ENCODE measurements at regions not wholly inside any gene's neighbourhood (a gene's known extent, or its start where the extent isn't known, plus 50 kb on each side); places are given as distances from the start of the nearest gene placed in this dataset.

DNA sequence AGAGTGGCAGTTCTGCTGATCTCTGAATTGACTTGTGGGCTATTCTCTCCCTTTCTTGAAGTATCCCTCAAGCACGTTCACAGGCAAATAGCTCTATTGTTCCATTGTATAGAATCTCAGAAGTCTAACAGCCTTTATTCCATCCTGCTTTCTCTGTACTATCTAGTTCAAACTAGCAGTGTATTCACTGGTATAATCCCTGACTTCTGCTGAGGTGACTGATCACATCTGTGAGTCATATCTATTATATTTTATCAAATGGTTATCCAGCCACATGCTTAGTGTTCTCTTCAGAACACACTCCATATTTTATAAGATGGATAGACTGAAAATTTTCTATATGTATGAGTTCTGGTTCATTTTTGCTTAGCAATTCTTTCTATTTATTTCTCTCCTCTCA, 866.1 kb downstream of the C12orf50 start:
- H3K4me3 ChIP-seq (ENCODE audit: low read length) = no peak overlapping the region
- no peak for DNase-seq (ENCODE audit: low read depth)
- TF ChIP-seq, protein P1, sequence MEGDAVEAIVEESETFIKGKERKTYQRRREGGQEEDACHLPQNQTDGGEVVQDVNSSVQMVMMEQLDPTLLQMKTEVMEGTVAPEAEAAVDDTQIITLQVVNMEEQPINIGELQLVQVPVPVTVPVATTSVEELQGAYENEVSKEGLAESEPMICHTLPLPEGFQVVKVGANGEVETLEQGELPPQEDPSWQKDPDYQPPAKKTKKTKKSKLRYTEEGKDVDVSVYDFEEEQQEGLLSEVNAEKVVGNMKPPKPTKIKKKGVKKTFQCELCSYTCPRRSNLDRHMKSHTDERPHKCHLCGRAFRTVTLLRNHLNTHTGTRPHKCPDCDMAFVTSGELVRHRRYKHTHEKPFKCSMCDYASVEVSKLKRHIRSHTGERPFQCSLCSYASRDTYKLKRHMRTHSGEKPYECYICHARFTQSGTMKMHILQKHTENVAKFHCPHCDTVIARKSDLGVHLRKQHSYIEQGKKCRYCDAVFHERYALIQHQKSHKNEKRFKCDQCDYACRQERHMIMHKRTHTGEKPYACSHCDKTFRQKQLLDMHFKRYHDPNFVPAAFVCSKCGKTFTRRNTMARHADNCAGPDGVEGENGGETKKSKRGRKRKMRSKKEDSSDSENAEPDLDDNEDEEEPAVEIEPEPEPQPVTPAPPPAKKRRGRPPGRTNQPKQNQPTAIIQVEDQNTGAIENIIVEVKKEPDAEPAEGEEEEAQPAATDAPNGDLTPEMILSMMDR (conservative IDR thresholded peaks at IDR 0.05; ENCODE audit: low read depth, low read length) = no peak

DNA sequence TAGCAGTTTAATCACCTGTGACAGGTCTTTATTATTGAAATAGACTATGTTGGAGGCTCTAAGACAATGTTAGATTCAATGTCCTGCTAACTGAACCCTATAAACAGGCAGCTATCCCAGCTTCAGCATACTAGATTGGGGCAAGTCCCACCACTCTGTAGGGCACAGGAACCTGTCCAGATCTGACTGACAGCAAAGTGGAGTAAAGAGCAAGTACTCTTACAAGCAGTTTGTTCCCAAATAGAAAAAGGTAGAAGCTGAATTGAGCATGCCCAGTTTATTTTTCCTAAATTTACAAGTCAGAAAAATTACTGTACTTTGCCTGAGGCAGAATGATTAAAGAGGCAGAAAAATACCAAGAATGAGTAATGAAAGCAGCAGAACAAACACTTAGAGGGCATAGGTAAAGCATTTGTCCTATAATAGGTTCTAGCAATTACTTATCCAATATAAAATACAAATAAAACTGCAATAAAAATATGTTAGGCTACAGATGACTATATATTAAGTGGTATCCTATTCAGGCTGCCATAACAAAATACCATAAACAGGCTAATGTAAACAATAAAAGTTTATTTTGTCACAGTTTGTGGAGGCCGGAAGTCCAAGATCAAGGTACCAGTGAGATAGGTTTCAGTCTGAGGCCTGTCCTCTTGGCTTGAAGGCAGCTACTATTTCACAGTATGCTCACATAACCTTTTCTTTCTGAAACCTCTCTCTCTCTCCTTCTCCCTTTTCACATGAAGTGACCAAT, 868.2 kb downstream of the C12orf50 start:
- DNase-seq (ENCODE audit: low read depth) = no peak
- TF ChIP-seq, protein P1 (conservative IDR thresholded peaks at IDR 0.05; ENCODE audit: low read depth, low read length) = no peak
- no peak overlapping the region for H3K4me3 ChIP-seq (ENCODE audit: low read length)

- no peak overlapping the region for H3K4me3 ChIP-seq (ENCODE audit: low read length)
- peak; percentile 49 for DNase-seq (ENCODE audit: low read depth)
- TF ChIP-seq, protein P1 (conservative IDR thresholded peaks at IDR 0.05; ENCODE audit: low read depth, low read length) = no peak
Measured at GRCh38 chr12:87157791-87158190, 871.4 kb downstream of the C12orf50 start.

GRCh38 chr12:87155621-87156020, 873.6 kb downstream of the C12orf50 start:
- no peak overlapping the region for H3K4me3 ChIP-seq (ENCODE audit: low read length)
- DNase-seq (ENCODE audit: low read depth) = no peak
- TF ChIP-seq, protein P1 (conservative IDR thresholded peaks at IDR 0.05; ENCODE audit: low read depth, low read length) = no peak

DNA sequence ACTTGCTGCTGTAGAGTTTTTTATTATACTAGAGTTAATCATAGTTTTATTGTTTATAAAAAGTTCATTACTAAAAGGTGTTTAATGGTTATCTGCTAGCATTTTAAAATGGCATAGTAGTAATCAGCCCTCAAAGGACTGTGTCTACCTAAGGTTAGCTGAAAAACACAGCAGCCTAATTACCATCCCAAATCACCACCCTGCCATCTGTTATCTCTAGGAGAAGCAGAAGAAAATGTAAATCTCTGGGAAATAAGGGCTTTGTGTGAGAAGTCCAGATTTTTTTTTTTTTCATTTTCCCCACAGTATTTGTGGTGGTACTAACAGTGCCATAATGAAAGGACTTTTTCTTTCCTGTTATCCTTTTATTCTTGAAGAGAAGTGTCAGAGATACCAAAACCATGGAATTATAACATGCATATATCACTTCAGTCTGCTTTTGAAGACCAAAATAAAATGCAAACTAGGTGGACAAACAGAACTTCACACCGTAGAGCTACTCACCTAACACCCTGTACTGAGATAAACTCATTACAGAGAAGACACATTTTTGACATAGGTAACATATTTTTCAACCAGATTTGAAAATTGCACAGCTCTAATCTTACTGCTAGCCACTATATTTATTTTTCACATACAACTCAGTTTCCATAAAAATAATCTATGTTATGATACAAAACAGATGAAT, 876.2 kb downstream of the C12orf50 start:
- TF ChIP-seq, protein P1 (conservative IDR thresholded peaks at IDR 0.05; ENCODE audit: low read depth, low read length) = no peak
- no peak overlapping the region for H3K4me3 ChIP-seq (ENCODE audit: low read length)
- DNase-seq (ENCODE audit: low read depth) = no peak

DNA sequence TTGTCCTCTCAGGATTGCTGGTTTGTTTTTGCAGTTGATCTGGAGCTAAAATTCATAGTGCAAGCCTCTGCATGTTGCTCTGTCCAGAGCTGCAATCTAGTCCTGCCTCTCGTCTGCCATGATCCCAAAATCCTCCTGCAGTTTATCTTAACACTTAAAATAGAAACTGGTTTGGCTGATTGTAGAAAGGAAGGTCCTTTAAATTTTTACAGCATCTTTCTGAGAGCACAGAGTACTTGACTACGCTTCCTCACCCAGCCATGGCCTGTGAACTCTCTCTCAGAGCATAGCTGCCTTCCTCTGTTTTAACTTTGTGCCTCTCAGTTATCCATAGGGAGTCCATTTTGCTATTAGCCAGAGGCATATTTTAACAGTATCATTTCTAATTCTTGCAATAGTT, 877.1 kb downstream of the C12orf50 start:
- TF ChIP-seq, protein P1 (conservative IDR thresholded peaks at IDR 0.05; ENCODE audit: low read depth, low read length) = no peak
- no peak overlapping the region for H3K4me3 ChIP-seq (ENCODE audit: low read length)
- DNase-seq (ENCODE audit: low read depth) = no peak

Measured in retinal pigment epithelial cell (primary cell).